ENCODE measurements at regions not wholly inside any gene's neighbourhood (a gene's known extent, or its start where the extent isn't known, plus 50 kb on each side); places are given as distances from the start of the nearest gene placed in this dataset.

Small RNA genes in the stretch of these regions (small RNA-seq; reads per million reads assigned to genes)
- gene RF00100 (ENCODE audit: insufficient read depth) (7.5 reads per million, percentile 75 among the genes with 10 or more reads in this experiment), gene RNU1-59P (ENCODE audit: insufficient read depth) (0.51 reads per million)
